H9 (cell line): ENCODE measurements at regions not wholly inside any gene's neighbourhood (a gene's known extent, or its start where the extent isn't known, plus 50 kb on each side); places are given as distances from the start of the nearest gene placed in this dataset.

ENCODE experiments used
- DNase-seq: peaks from one replicate; pipeline ENCODE4 v3.0.0-alpha.2; 2017
- H2AFZ ChIP-seq: one replicate; pipeline ENCODE4 v1.6.1; 2013; ENCODE audit warnings: mild to moderate bottlenecking, low read length, control low read depth, moderate library complexity
- H2AK5ac ChIP-seq: 2 replicates; pipeline ENCODE4 v1.6.1; 2013; ENCODE audit warnings: low read length, control low read depth, mixed read lengths; ENCODE audit not compliant: insufficient read length
- H2BK120ac ChIP-seq: one replicate; pipeline ENCODE4 v1.6.1; 2013; ENCODE audit warnings: low read depth, mild to moderate bottlenecking, low read length, control low read depth, inconsistent platforms; ENCODE audit not compliant: poor library complexity, severe bottlenecking
- H2BK12ac ChIP-seq: 2 replicates; pipeline ENCODE4 v1.6.1; 2013; ENCODE audit warnings: low read length, control low read depth, mixed read lengths, low read depth; ENCODE audit not compliant: insufficient read length
- H2BK15ac ChIP-seq: 2 replicates; pipeline ENCODE4 v1.6.1; 2013; ENCODE audit warnings: low read depth, low read length, control low read depth
- H2BK20ac ChIP-seq: one replicate; pipeline ENCODE4 v1.6.1; 2013; ENCODE audit warnings: low read depth, mild to moderate bottlenecking, low read length, control low read depth, inconsistent platforms; ENCODE audit not compliant: poor library complexity, severe bottlenecking
- H2BK5ac ChIP-seq: 2 replicates; pipeline ENCODE4 v1.6.1; 2013; ENCODE audit warnings: low read length, control low read depth, mixed read lengths; ENCODE audit not compliant: insufficient read length
- H3K14ac ChIP-seq: 2 replicates; pipeline ENCODE4 v1.6.1; 2013; ENCODE audit warnings: low read length, control low read depth; ENCODE audit not compliant: insufficient read depth
- H3K18ac ChIP-seq: 2 replicates; pipeline ENCODE4 v1.6.1; 2013; ENCODE audit warnings: low read depth, mild to moderate bottlenecking, mixed read lengths, low read length, control low read depth; ENCODE audit not compliant: insufficient read length
- H3K23ac ChIP-seq: 2 replicates; pipeline ENCODE4 v1.6.1; 2013; ENCODE audit warnings: low read length, control low read depth, mixed read lengths, low read depth; ENCODE audit not compliant: insufficient read length
- H3K23me2 ChIP-seq: 2 replicates; pipeline ENCODE4 v1.6.1; 2013; ENCODE audit warnings: low read depth, mild to moderate bottlenecking, mixed read lengths, low read length, control low read depth; ENCODE audit not compliant: insufficient read length, poor library complexity, severe bottlenecking
- H3K27ac ChIP-seq: 2 replicates; pipeline ENCODE4 v1.5.1; 2013; ENCODE audit warnings: low read length, control low read depth, mixed read lengths, low read depth; ENCODE audit not compliant: insufficient read length
- H3K27me3 ChIP-seq: 2 replicates; pipeline ENCODE4 v1.6.1; 2013; ENCODE audit warnings: low read length, control low read depth, inconsistent platforms; ENCODE audit not compliant: insufficient read depth
- H3K4ac ChIP-seq: 2 replicates; pipeline ENCODE4 v1.6.1; 2013; ENCODE audit warnings: low read depth, mild to moderate bottlenecking, control low read depth, inconsistent platforms, low read length, moderate library complexity
- H3K4me1 ChIP-seq: 2 replicates; pipeline ENCODE4 v1.6.1; 2013; ENCODE audit warnings: low read length, control low read depth, inconsistent platforms; ENCODE audit not compliant: insufficient read depth
- H3K4me2 ChIP-seq: 2 replicates; pipeline ENCODE4 v1.6.1; 2013; ENCODE audit warnings: low read length, control low read depth, mixed read lengths; ENCODE audit not compliant: insufficient read length, insufficient read depth
- H3K56ac ChIP-seq: 2 replicates; pipeline ENCODE4 v1.6.1; 2013; ENCODE audit warnings: low read depth, mild to moderate bottlenecking, mixed read lengths, low read length, control low read depth; ENCODE audit not compliant: insufficient read length
- H3K79me1 ChIP-seq: 2 replicates; pipeline ENCODE4 v1.6.1; 2013; ENCODE audit warnings: low read depth, mild to moderate bottlenecking, moderate library complexity, low read length, control low read depth, inconsistent platforms; ENCODE audit not compliant: insufficient read depth, poor library complexity, severe bottlenecking
- H3K79me2 ChIP-seq: 2 replicates; pipeline ENCODE4 v1.6.1; 2013; ENCODE audit warnings: low read length, control low read depth, inconsistent platforms; ENCODE audit not compliant: insufficient read depth
- H3K9ac ChIP-seq: 2 replicates; pipeline ENCODE4 v1.6.1; 2013; ENCODE audit warnings: low read length, control low read depth, mixed read lengths; ENCODE audit not compliant: insufficient read length; ENCODE audit errors: extremely low read depth
- H3K9me3 ChIP-seq: one replicate; pipeline ENCODE4 v1.6.1; 2013; ENCODE audit warnings: low read depth, low read length, inconsistent platforms; ENCODE audit not compliant: control insufficient read depth
- H3T11ph ChIP-seq: one replicate; pipeline ENCODE4 v1.6.1; 2013; ENCODE audit warnings: mild to moderate bottlenecking, low read length, control low read depth, inconsistent platforms
- H4K20me1 ChIP-seq: one replicate; pipeline ENCODE4 v1.6.1; 2013; ENCODE audit not compliant: control insufficient read depth, insufficient read length, insufficient read depth
- H4K5ac ChIP-seq: 2 replicates; pipeline ENCODE4 v1.6.1; 2013; ENCODE audit warnings: low read depth, mild to moderate bottlenecking, mixed read lengths, low read length, control low read depth; ENCODE audit not compliant: insufficient read length
- H4K8ac ChIP-seq: replicated peaks from 2 replicates; pipeline ENCODE4 v1.6.1; 2013; ENCODE audit warnings: low read length, control low read depth, mixed read lengths, low read depth; ENCODE audit not compliant: insufficient read length
- H4K91ac ChIP-seq: 2 replicates; pipeline ENCODE4 v1.6.1; 2013; ENCODE audit warnings: low read depth, mild to moderate bottlenecking, moderate library complexity, mixed read lengths, low read length, control low read depth; ENCODE audit not compliant: insufficient read length
- H3K27ac Mint-ChIP-seq, 3 experiments: 2 replicates in 2 of 3; 3 replicates in 1 of 3; pipeline ENCODE4 v1.8.0; 2020 to 2021; ENCODE audit warnings: mixed read lengths in 3 of 3, mild to moderate bottlenecking in 1 of 3, moderate library complexity in 1 of 3
- H3K27me3 Mint-ChIP-seq: 2 replicates; pipeline ENCODE4 v1.8.0; 2021; ENCODE audit warnings: low read depth, mild to moderate bottlenecking, moderate library complexity, mixed read lengths
- H3K36me3 Mint-ChIP-seq, 3 experiments: 2 replicates in 2 of 3; 3 replicates in 1 of 3; pipeline ENCODE4 v1.8.0; 2020 to 2021; ENCODE audit warnings: low read depth in 3 of 3, mixed read lengths in 3 of 3; ENCODE audit not compliant: insufficient read depth in 1 of 3
- H3K4me1 Mint-ChIP-seq, 2 experiments: 2 replicates each; pipeline ENCODE4 v1.8.0; 2020; ENCODE audit warnings: mixed read lengths in 2 of 2
- H3K4me3 Mint-ChIP-seq, 2 experiments: 2 replicates in 1 of 2; 3 replicates in 1 of 2; pipeline ENCODE4 v1.8.0; 2020 to 2021; ENCODE audit warnings: mild to moderate bottlenecking in 2 of 2, mixed read lengths in 2 of 2, moderate library complexity in 1 of 2
- H3K9me3 Mint-ChIP-seq, 2 experiments: 2 replicates in 1 of 2; 3 replicates in 1 of 2; pipeline ENCODE4 v1.8.0; 2020; ENCODE audit warnings: mild to moderate bottlenecking in 2 of 2, mixed read lengths in 2 of 2, moderate library complexity in 1 of 2
- CTCF ChIP-seq: fragments of 200-600 bp; sonication (generic); conservative IDR thresholded peaks from 3 replicates; pipeline ENCODE4 v1.8.0; 2021; ENCODE audit warnings: antibody characterized with exemption, mild to moderate bottlenecking
- WGBS: extraction: QIAGEN DNeasy Blood & Tissue Kit; methylation state at CpG from one replicate; pipeline ENCODE4 v1.1.7; 2013; ENCODE audit warnings: missing lambda C conversion rate, low lambda C conversion rate, mixed read lengths; ENCODE audit not compliant: insufficient read length; ENCODE audit errors: extremely low coverage; 5-methylcytosine and 5-hydroxymethylcytosine counted together

GRCh38 chr15:38617831-38618230 is 53.2 kb upstream of the RASGRP1 start:
- Histone ChIP-seq H3K79me2 (no peaks in the 10 kb centered on the region), H2AFZ (no peak overlapping the region), H3K23me2 (no peaks in the 10 kb centered on the region), H3K18ac (no peak overlapping the region), H3K14ac (no peak overlapping the region), H3K79me1 (no peaks in the 10 kb centered on the region), H2BK5ac (no peak overlapping the region), H4K5ac (no peak overlapping the region), H3T11ph (no peak overlapping the region), H3K4me2 (no peak overlapping the region), H3K9me3 (no peaks in the 10 kb centered on the region), H2BK20ac (no peak overlapping the region), H4K8ac (no peak overlapping the region), H4K91ac (no peak overlapping the region), H3K23ac (no peak overlapping the region), H2BK120ac (no peak overlapping the region), H3K4ac (no peak overlapping the region), H2AK5ac (no peak overlapping the region), H4K20me1 (no peaks in the 10 kb centered on the region), H2BK15ac (no peak overlapping the region), H3K4me1 (no peaks in the 10 kb centered on the region), H3K27me3 (no peaks in the 10 kb centered on the region), H3K56ac (no peak overlapping the region), H3K27ac (no peak overlapping the region), H2BK12ac (no peak overlapping the region), H3K9ac (no peak overlapping the region)
- Mint-ChIP-seq H3K9me3 (no peaks in the 10 kb centered on the region), H3K36me3 (no peaks in the 10 kb centered on the region), H3K27ac (no peak overlapping the region), H3K4me3 (no peak overlapping the region), H3K27me3 (peaks cover 5% of the 10 kb centered on the region), H3K4me1 (peaks cover 2 to 10% of the 10 kb centered on the region in 2 experiments; a peak in 2 of 4 replicates)
- WGBS = no CpG with 5 or more reads among the region's 2 CpGs
- TF ChIP-seq CTCF = no peak
- DNase-seq = no peak
